ENCODE measurements at regions not wholly inside any gene's neighbourhood (a gene's known extent, or its start where the extent isn't known, plus 50 kb on each side); places are given as distances from the start of the nearest gene placed in this dataset.

DNA sequence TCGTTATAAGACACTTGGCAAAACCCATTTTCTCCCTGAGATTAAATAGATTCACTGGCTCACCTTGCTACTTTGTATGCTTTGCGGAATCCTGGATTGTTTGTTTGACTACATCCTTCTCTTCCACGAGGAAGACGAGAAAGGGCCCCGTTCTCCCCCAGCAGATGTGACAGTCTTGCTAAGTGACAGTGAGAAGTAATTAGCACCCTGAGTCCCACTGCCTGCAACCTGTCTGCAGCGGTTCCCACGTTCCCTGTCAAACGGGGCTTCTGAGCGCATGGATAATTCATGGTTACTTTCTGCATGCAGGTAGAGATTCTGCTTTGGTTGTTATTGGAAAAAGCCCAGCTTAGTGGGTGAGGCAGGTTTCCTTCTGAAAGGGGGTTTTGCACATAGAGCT lies 163.7 kb downstream of the CDH26 start:
- TF ChIP-seq, protein P1, sequence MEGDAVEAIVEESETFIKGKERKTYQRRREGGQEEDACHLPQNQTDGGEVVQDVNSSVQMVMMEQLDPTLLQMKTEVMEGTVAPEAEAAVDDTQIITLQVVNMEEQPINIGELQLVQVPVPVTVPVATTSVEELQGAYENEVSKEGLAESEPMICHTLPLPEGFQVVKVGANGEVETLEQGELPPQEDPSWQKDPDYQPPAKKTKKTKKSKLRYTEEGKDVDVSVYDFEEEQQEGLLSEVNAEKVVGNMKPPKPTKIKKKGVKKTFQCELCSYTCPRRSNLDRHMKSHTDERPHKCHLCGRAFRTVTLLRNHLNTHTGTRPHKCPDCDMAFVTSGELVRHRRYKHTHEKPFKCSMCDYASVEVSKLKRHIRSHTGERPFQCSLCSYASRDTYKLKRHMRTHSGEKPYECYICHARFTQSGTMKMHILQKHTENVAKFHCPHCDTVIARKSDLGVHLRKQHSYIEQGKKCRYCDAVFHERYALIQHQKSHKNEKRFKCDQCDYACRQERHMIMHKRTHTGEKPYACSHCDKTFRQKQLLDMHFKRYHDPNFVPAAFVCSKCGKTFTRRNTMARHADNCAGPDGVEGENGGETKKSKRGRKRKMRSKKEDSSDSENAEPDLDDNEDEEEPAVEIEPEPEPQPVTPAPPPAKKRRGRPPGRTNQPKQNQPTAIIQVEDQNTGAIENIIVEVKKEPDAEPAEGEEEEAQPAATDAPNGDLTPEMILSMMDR (IDR thresholded peaks at IDR 0.05) = no peak
- intact Hi-C loops (cut with DNase I) = no loop called here

DNA sequence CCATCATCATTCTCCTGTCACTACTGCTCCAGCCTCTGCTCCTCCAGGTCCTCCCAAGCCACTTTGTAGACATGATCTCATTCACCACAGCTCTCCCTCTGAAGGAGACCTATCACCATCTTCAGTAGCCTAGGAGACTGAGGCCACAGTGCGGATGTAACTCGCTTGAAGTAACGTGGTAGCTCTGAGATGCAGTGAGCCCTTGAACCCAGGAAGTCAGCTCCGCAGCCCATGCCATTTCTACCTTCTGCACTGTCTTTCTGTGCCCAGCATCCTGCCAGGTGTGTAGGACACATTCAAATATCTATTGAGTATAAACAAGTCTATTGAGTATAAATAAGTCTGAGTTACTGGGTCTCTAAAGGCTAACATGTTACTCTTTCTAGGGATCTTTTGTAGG lies 164.4 kb downstream of the CDH26 start:
- H3K4me3 ChIP-seq = no peak overlapping the region
- intact Hi-C loops (cut with DNase I) = no loop called here
- H3K4me1 ChIP-seq = no peaks in the 10 kb centered on the region
- H3K9me3 ChIP-seq = no peaks in the 10 kb centered on the region
- no peaks in the 10 kb centered on the region for H3K36me3 ChIP-seq
- DNase-seq (ENCODE audit: low spot score in 2 of 2) = no peak
- H3K27me3 ChIP-seq = no peaks in the 10 kb centered on the region
- TF ChIP-seq, protein P1 (IDR thresholded peaks at IDR 0.05) = no peak
- no peak overlapping the region for H3K27ac ChIP-seq

More for the DNA sequence above, 163.7 kb downstream of the CDH26 start:
- Histone ChIP-seq H3K4me3 (no peak overlapping the region), H3K9me3 (no peaks in the 10 kb centered on the region), H3K27ac (no peak overlapping the region), H3K4me1 (no peaks in the 10 kb centered on the region), H3K27me3 (no peaks in the 10 kb centered on the region), H3K36me3 (no peaks in the 10 kb centered on the region)
- DNase-seq (ENCODE audit: low spot score in 2 of 2) = no peak

DNA sequence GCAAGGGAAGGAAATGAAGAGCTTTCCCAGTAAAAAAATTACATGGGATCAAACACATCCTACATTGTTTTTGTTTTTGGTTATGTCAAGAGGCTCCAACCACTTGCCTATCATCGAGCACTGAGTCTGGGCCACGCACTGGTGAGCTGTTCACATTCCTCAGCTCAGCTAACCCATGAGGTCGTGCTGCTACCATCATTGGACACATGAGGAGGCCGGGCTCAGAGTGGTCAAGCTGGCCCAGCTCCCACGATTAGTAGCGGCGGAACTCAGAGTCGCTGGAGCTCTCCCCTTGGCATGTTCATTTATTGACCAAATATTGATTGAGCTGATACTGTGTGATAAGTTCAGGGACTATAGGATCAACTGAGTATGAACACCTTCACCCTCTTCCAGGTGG lies 164.9 kb downstream of the CDH26 start:
- intact Hi-C loops (cut with DNase I) = no loop called here
- DNase-seq (ENCODE audit: low spot score in 2 of 2) = no peak
- Histone ChIP-seq H3K36me3 (no peaks in the 10 kb centered on the region), H3K9me3 (no peaks in the 10 kb centered on the region), H3K27ac (no peak overlapping the region), H3K4me3 (no peak overlapping the region), H3K27me3 (no peaks in the 10 kb centered on the region), H3K4me1 (no peaks in the 10 kb centered on the region)
- TF ChIP-seq, protein P1 (IDR thresholded peaks at IDR 0.05) = no peak

DNA sequence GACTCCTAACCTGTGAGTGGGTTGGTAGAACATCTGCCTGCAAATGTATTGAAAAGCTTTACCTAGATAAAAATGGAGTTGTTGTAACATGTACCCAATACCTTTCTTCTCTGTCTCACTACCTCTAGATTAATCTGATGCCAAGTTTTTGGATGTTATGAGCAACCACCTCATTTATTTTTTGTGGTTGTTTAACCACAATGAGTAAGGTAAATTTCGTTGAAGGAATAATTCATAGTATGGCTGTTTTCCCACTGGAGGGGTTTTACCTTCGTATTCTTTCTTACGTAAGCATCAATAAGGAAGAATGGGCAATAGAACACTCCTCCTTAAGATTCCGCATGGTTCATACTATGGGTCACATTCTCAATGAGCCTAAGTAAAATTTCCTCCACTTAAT lies 165.4 kb downstream of the CDH26 start:
- Histone ChIP-seq H3K9me3 (no peaks in the 10 kb centered on the region), H3K36me3 (no peaks in the 10 kb centered on the region), H3K4me1 (no peaks in the 10 kb centered on the region), H3K27ac (no peak overlapping the region), H3K27me3 (no peaks in the 10 kb centered on the region), H3K4me3 (no peak overlapping the region)
- TF ChIP-seq, protein P1 (IDR thresholded peaks at IDR 0.05) = no peak
- DNase-seq (ENCODE audit: low spot score in 2 of 2) = no peak
- intact Hi-C loops (cut with DNase I) = no loop called here

DNA sequence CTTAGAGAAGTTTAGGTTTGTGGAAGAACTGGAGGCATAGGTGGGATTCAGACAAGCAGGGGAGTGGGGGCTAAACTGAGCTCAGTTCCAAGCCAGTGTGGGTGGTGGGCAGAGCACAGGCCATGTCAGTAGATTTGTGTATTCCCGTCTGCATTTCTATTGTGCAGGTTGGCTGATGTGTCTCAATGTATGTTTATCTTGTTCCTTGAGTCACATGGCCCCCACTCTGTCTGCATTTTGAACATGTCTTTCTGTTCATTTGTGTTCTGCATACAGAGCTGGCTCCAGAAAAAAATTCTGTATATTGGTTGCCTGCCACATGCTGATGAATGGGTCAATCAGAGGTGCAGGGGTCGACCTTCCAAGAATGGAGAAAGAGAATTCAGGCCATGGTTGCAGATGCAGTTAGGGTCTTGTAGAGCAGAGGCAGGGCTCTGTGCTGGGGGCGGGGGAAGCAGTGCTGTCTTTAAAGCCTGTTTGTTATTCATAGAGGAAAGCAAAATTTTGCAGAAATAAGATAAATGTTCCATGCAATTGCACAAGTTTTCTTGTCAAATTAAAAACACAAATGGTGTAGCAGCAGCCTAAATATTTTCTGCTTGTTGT lies 166.7 kb downstream of the CDH26 start:
- Histone ChIP-seq H3K9me3 (no peaks in the 10 kb centered on the region), H3K4me3 (no peak overlapping the region), H3K4me1 (no peaks in the 10 kb centered on the region), H3K27ac (no peak overlapping the region), H3K36me3 (no peaks in the 10 kb centered on the region), H3K27me3 (no peaks in the 10 kb centered on the region)
- TF ChIP-seq, protein P1 (IDR thresholded peaks at IDR 0.05) = no peak
- DNase-seq (ENCODE audit: low spot score in 2 of 2) = no peak
- intact Hi-C loops (cut with DNase I) = no loop called here

DNA sequence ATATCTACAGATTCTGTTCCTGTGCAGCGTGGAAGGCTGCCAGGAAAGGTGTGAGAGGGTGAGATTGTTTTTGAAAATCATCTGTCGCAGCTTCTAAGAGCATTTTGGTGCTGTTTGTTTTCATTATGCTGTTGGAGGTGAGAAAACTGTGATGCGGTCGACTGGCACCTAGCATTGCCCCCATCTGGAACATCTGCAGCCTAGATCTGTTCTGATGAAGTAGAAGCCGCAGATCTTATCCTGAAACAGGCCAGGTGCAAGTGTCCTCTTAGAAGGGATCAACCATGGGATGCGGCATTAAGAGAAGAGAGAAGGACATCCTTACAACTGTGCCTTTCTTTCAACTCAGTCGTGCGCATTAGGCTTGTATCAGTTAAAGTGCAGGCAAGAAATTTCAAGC lies 167.3 kb downstream of the CDH26 start:
- TF ChIP-seq, protein P1 (IDR thresholded peaks at IDR 0.05) = no peak
- intact Hi-C loops (cut with DNase I) = no loop called here
- no peak overlapping the region for H3K27ac ChIP-seq
- no peak overlapping the region for H3K4me3 ChIP-seq
- no peaks in the 10 kb centered on the region for H3K27me3 ChIP-seq
- no peak for DNase-seq (ENCODE audit: low spot score in 2 of 2)
- H3K4me1 ChIP-seq = no peaks in the 10 kb centered on the region
- H3K9me3 ChIP-seq = no peaks in the 10 kb centered on the region
- no peaks in the 10 kb centered on the region for H3K36me3 ChIP-seq

All from ascending aorta (tissue), 2 donors.